ENCODE measurements at regions not wholly inside any gene's neighbourhood (a gene's known extent, or its start where the extent isn't known, plus 50 kb on each side); places are given as distances from the start of the nearest gene placed in this dataset.

GRCh38 chr13:97135883-97136282 is 86.2 kb upstream of the MBNL2 start:
- TF ChIP-seq, protein P1, sequence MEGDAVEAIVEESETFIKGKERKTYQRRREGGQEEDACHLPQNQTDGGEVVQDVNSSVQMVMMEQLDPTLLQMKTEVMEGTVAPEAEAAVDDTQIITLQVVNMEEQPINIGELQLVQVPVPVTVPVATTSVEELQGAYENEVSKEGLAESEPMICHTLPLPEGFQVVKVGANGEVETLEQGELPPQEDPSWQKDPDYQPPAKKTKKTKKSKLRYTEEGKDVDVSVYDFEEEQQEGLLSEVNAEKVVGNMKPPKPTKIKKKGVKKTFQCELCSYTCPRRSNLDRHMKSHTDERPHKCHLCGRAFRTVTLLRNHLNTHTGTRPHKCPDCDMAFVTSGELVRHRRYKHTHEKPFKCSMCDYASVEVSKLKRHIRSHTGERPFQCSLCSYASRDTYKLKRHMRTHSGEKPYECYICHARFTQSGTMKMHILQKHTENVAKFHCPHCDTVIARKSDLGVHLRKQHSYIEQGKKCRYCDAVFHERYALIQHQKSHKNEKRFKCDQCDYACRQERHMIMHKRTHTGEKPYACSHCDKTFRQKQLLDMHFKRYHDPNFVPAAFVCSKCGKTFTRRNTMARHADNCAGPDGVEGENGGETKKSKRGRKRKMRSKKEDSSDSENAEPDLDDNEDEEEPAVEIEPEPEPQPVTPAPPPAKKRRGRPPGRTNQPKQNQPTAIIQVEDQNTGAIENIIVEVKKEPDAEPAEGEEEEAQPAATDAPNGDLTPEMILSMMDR (optimal IDR thresholded peaks at IDR 0.05 in 1 of 3, IDR thresholded peaks at IDR 0.05 in 1 of 3, conservative IDR thresholded peaks at IDR 0.05 in 1 of 3; ENCODE audit: extremely low read depth in 1 of 3, insufficient read depth in 2 of 3, low read length in 3 of 3): no peak
- no peak for TF ChIP-seq EZH2 (IDR thresholded peaks at IDR 0.05; ENCODE audit: low read length)

Measured in keratinocyte (primary cell).